Stimulated activated CD4-positive, alpha-beta T cell treated with anti-CD3 and anti-CD28 coated beads, Interleukin-2, amount 100 ng/mL, for 4 hours (primary cell): ENCODE measurements at regions not wholly inside any gene's neighbourhood (a gene's known extent, or its start where the extent isn't known, plus 50 kb on each side); places are given as distances from the start of the nearest gene placed in this dataset.
A peak's percentile ranks its signal among the peaks of the same experiment; 100 is the strongest.
"Not testable (repeated sequence)": the region's sequence is repeated elsewhere in the genome, so short reads cannot be mapped to it uniquely, and the experiment has no call there.

Source experiments
- DNase-seq: peaks from one replicate; pipeline ENCODE4 v3.0.0-alpha.2; 2020; ENCODE audit warnings: low read depth

- DNase-seq: no peak
Measured at GRCh38 chr12:69028941-69029729, 96.2 kb upstream of the CPM start.

DNA sequence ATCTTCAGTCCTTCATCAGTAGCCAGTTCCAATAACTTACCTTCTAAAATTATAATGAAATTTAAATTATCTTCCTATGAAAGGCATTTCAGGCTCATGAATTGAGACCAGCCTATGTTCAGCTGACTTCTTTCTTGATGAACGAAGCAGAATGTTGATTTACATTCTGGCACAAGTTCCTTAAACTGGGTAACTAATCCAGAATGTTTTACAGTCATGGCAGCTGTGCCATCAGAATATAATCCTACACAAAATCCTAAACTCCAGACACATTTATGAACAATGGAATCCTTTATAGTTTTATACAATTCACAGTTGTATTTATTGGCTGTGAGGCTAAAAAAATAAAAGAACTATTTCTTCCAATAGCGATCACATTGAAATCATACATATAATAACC, 97.3 kb upstream of the CPM start:
- DNase-seq: no peak

DNA sequence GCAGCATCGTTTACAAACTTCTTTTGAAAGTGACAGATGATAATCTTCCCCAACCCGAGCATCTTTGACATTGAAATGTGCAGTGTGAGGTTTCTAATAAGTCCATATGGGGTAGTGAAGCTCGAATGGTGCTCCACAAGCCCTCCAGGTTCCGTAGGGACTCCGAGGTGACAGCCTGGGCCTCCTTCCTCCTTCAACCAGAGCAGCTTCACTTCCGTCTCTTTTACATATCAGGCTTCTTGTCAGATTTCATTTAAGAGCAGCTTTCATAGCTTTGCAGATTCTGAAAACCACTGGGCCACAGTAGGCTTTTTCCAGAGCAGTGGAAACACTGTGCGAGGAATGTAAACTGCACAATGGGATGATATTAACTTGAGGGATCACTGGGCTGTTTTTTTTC, 103.6 kb upstream of the CPM start:
- no peak for DNase-seq

- no peak for DNase-seq
Measured at GRCh38 chr12:69036999-69037398, 104.0 kb upstream of the CPM start.

DNA sequence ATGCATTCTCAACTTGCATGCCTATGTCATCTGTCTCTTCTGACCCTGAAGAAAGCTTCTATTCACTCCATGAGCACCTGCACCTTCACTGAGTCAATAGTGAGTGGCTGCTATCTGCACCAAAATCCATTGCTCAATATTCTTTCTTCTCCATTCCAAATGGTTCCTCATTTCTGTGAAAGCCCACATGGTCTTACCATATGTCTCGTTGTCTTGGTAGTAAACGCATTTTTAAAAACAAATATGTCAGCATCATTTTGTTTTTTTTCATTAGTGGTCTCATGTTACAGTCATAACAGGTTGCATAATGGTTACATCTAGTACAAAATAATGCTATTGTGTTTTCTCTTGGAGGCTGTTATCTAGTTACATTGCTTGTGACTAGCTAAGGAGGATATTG, 106.9 kb upstream of the CPM start:
- no peak for DNase-seq

- no peak for DNase-seq
Measured at GRCh38 chr12:69042557-69042956, 109.6 kb upstream of the CPM start.

DNA sequence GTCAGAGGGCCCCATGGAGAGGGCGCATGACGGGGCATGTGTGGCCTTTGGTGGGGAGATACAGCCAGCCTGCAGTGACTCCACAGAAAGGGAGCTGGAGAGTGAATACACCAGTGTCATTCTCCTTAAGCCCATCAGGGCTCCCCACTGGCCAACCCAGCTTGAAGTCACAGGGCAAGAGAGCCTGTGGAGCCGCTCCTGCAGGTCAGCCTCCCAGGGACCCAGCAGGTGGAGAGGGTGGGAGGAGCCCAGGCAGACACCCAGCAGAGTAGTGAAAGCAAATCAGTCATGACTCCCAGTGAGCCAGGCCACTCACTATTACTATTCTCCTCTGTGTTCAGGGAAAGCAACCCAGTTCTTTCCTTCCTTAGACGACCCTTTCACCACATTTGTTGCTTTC, 110.0 kb upstream of the CPM start:
- DNase-seq: no peak

DNA sequence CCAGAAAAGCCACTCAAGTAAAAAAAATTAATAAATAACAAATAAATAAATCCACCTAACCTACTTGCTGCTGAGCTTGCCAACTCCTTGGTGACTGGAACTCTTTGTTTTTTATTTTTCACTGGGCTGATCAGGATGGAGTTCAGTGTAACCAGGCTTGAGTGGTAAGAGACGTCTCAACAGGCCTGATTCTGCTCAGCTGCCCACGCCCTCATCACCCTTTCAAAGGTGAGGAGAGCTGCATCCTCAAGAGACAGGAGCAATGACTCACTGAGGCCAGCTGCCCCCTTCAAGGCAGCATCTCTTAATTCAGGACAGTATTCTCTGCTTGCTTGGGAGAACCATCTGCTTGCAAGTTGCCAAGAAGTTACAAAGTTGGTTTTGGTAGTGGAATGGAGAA, 111.9 kb upstream of the CPM start:
- DNase-seq: no peak

DNA sequence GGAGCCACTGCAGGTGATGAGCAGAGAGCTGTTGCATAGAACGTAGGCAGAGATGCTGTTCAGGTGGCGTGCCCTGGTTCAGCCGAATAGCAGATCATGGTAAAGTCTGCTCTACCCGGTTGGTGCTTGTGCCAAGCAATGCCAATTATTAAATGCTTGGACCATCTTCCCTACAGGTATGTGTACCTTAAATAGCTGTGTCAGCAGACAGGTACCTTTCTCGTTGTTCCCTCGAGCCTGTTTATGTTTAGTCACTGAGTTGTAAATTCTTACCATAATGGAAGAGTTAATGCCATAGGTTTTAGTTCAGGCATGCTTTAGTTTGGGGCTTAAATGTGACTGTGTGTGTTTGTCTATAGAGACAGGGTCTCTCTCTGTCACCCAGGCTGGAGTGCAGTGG, 112.5 kb upstream of the CPM start:
- no peak for DNase-seq

- no peak for DNase-seq
Measured at GRCh38 chr12:69046363-69046762, 113.4 kb upstream of the CPM start.

- no peak for DNase-seq
Measured at GRCh38 chr12:69046920-69047319, 113.9 kb upstream of the CPM start.

- DNase-seq: no peak
Measured at GRCh38 chr12:69047990-69048389, 115.0 kb upstream of the CPM start.

- not testable (repeated sequence) for DNase-seq
Measured at GRCh38 chr12:69049855-69050254, 116.9 kb upstream of the CPM start.

DNA sequence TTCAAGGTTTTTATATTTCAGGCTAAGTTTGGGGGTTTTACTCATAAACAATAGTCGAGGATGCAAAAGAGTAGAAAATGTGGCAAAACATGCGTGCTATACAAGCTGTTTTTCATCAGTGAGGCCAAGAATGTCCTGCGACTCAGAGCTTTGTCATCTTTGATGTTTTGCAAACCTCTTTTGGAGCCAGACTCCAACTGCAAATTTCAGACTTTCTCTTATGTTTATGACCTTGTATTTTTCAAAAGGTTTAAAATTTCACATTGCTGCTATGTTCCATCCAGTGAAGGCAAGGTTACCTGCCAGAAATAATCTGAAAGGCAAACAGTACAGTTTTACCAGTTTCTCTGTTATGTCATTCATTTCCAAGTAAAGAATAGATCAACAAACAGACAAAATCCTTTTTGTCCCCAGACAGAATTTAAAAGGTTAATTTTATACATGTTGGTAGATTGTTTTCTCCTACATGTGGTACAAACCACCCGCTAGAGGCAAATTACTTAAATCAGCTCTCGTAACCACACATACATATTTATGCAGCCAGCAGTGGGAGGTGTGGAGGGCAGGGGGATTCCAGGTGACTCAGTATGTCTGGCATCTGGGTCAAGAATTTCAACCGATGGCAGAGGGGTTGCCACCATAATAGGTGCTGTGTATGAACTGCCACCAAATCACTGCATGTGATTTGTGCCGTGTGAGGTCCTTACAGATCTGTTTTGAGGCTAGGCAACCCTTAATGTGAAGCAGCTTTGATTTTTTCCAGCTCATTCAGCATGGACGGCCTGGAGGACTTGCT, 119.8 kb upstream of the CPM start:
- DNase-seq: peak; percentile 23

DNA sequence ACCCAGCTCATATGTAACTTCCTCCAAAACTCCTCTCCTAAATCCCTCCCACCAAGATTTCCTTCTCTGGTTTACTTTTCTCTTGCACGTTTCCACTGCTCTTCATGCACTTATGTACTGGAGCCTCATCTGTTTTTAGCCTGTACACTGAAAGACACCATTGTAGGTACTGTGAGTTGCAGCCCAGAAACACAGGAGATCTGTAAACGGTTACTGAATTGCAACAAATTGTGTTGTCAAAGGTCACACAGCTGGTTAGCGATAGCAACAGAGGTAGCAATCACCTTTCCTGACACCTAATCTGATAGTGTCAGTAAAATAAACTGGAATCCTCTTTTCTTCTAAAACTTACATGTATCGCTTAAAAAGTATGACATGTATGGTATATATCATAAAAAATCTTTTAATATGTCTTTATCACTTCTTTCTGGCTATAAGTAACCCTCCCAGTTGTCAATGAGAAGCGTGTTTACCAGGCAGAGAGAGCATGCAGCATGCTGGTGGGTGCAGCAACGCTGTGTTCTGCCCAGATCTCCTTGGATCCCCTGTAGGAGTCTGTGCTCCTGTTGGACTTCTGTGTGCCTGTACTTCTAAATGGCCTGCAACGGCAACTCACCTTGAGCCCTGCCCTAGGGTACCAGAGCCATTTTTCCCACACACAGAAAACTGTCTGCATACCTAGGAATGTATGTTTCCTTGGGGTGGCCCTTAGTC, 121.5 kb upstream of the CPM start:
- no peak for DNase-seq

DNA sequence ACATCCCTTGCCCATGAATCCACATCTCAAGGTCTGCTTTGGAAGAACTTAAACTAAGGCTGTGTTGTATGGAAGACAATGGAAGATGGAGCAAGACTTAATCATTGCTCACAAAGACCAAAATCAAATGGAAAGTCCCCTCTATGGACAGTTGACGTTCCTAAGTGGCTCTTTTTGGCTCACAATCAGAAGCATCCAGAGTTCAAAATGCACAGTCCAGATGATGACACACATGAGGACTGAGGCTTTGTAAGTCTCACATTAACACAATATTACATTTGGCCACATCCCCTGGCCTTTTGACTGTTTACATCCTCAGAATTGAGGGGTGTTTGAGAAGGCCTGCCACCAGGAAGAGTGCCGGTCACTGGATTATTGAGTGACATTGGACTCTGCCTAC, 122.3 kb upstream of the CPM start:
- DNase-seq: no peak

GRCh38 chr12:69055706-69056105, 122.7 kb upstream of the CPM start:
- DNase-seq: no peak

- DNase-seq: no peak
Measured at GRCh38 chr12:69056743-69057515, 124.0 kb upstream of the CPM start.

- no peak for DNase-seq
Measured at GRCh38 chr12:69057742-69058141, 124.8 kb upstream of the CPM start.

DNA sequence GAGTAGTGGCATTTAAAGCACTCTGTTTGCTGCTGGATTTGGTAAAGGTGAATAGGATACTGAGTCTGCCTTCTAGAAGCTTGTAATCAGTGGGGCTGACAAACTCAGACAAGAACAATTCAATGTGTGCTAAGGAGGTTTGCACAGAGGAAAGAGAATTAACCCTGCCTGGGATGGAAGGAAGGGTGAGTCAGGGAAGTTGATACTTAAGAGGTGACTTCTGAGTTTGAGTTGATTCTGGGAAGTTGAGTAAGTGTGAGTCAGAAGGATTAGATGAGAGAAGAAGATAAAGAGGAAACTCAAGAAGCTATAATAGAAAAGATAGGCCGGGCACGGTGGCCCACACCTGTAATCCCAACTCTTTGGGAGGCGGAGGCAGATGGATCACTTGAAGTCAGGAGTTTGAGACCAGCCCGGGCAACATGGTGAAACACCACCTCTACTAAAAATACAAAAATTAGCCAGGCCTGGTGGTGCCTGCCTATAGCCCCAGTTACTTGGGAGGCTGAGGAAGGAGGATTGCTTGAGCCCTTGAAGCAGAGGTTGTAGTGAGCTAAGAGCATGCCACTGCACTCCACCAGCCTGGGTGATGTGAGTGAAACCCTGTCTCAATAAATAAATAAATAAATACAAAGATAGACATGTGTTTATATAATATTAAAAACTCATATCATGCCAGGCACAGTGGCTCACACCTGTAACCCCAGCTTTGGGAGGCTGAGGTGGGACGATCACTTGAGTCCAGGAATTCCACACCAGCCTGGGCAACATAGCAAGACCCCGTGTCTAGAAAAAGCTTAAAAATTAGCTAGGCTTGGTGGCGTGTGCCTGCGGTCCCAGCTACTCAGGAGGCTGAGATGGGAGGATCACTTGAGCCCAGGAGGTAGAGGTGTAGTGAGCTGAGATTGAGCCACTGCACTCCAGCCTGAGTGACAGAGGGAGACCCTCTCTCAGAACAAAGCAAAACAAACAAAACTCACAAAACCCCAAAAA, 126.8 kb upstream of the CPM start:
- DNase-seq: no peak

DNA sequence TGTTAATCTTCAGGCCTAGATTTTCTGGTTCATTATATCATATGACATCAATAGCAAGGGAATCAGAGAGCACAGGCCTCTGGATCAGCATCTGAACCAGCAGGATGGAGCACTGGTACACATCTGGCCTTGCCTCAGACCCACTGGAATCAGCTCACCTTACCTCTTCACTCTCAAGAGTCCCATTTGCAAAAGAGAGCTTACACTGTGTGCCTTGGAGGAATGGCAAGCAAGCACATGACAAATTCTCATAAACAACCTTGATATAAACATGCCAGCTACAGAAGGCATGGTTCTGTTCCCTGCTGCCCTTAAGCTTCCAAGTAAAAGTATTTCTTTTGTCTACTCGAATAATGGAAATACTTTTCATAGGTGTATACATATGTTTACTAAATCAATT, 128.6 kb upstream of the CPM start:
- no peak for DNase-seq
